WTC11 (cell line): ENCODE measurements at regions not wholly inside any gene's neighbourhood (a gene's known extent, or its start where the extent isn't known, plus 50 kb on each side); places are given as distances from the start of the nearest gene placed in this dataset.

Experiments used
- ATAC-seq: fragments of 200-7000 bp; cut with Tn5 transposase; 2 replicates; pipeline ENCODE4 v1.10.0; 2021; ENCODE audit warnings: mild to moderate bottlenecking, moderate library complexity
- CTCF ChIA-PET: fragments of 300-600 bp; sonication (Branson Sonifier 250); formaldehyde crosslinking; loops from one replicate; lab custom pipeline; 2021; ENCODE audit warnings: antibody characterized with exemption; lab: Charles Lee
- POLR2A ChIA-PET: fragments of 350-600 bp; sonication (Branson Sonifier 250); formaldehyde crosslinking; loops from one replicate; lab custom pipeline; 2021; ENCODE audit warnings: antibody characterized with exemption; lab: Charles Lee
- DNase-seq: peaks from one replicate; pipeline ENCODE4 v3.0.0; 2021; ENCODE audit warnings: low spot score
- H3K27ac Mint-ChIP-seq: 2 replicates; pipeline ENCODE4 v1.8.0; 2021; ENCODE audit warnings: mixed read lengths
- H3K27me3 Mint-ChIP-seq: 2 replicates; pipeline ENCODE4 v1.8.0; 2021; ENCODE audit warnings: low read depth, mild to moderate bottlenecking, moderate library complexity, mixed read lengths
- H3K36me3 Mint-ChIP-seq: 2 replicates; pipeline ENCODE4 v1.8.0; 2021; ENCODE audit warnings: mixed read lengths
- H3K4me1 Mint-ChIP-seq: 2 replicates; pipeline ENCODE4 v1.8.0; 2022; ENCODE audit warnings: mixed read lengths
- H3K4me3 Mint-ChIP-seq: 2 replicates; pipeline ENCODE4 v1.8.0; 2021; ENCODE audit warnings: mild to moderate bottlenecking, moderate library complexity, mixed read lengths
- H3K9me3 Mint-ChIP-seq: 2 replicates; pipeline ENCODE4 v1.8.0; 2021; ENCODE audit warnings: mixed read lengths
- ATF2 ChIP-seq: sonication (generic); formaldehyde crosslinking; IDR thresholded peaks from 2 replicates; pipeline ENCODE4 v1.8.1; 2022; ENCODE audit warnings: low read depth, missing genetic modification reagents, borderline replicate concordance
- ATF6 ChIP-seq: sonication (generic); formaldehyde crosslinking; IDR thresholded peaks from 2 replicates; pipeline ENCODE4 v1.8.1; 2023; ENCODE audit warnings: mild to moderate bottlenecking, missing genetic modification reagents
- CBFB ChIP-seq: sonication (generic); formaldehyde crosslinking; IDR thresholded peaks from 2 replicates; pipeline ENCODE4 v1.8.1; 2022; ENCODE audit warnings: mild to moderate bottlenecking, low read depth, missing genetic modification reagents
- CREM ChIP-seq: sonication (generic); formaldehyde crosslinking; IDR thresholded peaks from 2 replicates; pipeline ENCODE4 v1.8.1; 2022; ENCODE audit warnings: mild to moderate bottlenecking, missing genetic modification reagents, moderate library complexity
- E2F5 ChIP-seq: sonication (generic); formaldehyde crosslinking; IDR thresholded peaks from 2 replicates; pipeline ENCODE4 v1.8.1; 2022; ENCODE audit warnings: mild to moderate bottlenecking, moderate library complexity, missing genetic modification reagents
- ETV6 ChIP-seq: sonication (generic); formaldehyde crosslinking; IDR thresholded peaks from 2 replicates; pipeline ENCODE4 v1.8.1; 2022; ENCODE audit warnings: mild to moderate bottlenecking, missing genetic modification reagents
- FOXP1 ChIP-seq: sonication (generic); formaldehyde crosslinking; IDR thresholded peaks from 2 replicates; pipeline ENCODE4 v1.8.0; 2022; ENCODE audit warnings: missing genetic modification reagents, mild to moderate bottlenecking, moderate library complexity, borderline replicate concordance
- GRHL2 ChIP-seq: fragments of 250-450 bp; sonication (Bioruptor Pico); IDR thresholded peaks from 2 replicates; pipeline ENCODE4 v1.8.0; 2022; ENCODE audit warnings: mild to moderate bottlenecking, moderate library complexity; ENCODE audit not compliant: insufficient replicate concordance, severe bottlenecking
- NFE2L1 ChIP-seq: sonication (generic); formaldehyde crosslinking; IDR thresholded peaks from 2 replicates; pipeline ENCODE4 v1.8.1; 2023; ENCODE audit warnings: missing genetic modification reagents
- NR3C1 ChIP-seq: sonication (generic); formaldehyde crosslinking; conservative IDR thresholded peaks from 2 replicates; pipeline ENCODE4 v1.8.1; 2023; ENCODE audit warnings: low read depth, mild to moderate bottlenecking, missing genetic modification reagents
- RELA ChIP-seq: sonication (generic); formaldehyde crosslinking; IDR thresholded peaks from 2 replicates; pipeline ENCODE4 v1.8.1; 2022; ENCODE audit warnings: missing genetic modification reagents, mild to moderate bottlenecking, borderline replicate concordance
- SMAD4 ChIP-seq: sonication (generic); formaldehyde crosslinking; IDR thresholded peaks from 2 replicates; pipeline ENCODE4 v1.8.0; 2022; ENCODE audit warnings: mild to moderate bottlenecking, missing genetic modification reagents
- STAT6 ChIP-seq: sonication (generic); formaldehyde crosslinking; conservative IDR thresholded peaks from 2 replicates; pipeline ENCODE4 v1.8.1; 2023; ENCODE audit warnings: mild to moderate bottlenecking, low read depth, missing genetic modification reagents, moderate library complexity
- TEAD1 ChIP-seq: sonication (generic); formaldehyde crosslinking; IDR thresholded peaks from 2 replicates; pipeline ENCODE4 v1.8.0; 2022; ENCODE audit warnings: mild to moderate bottlenecking, missing genetic modification reagents
- TEAD4 ChIP-seq: sonication (generic); formaldehyde crosslinking; IDR thresholded peaks from 2 replicates; pipeline ENCODE4 v1.8.0; 2022; ENCODE audit warnings: mild to moderate bottlenecking, missing genetic modification reagents
- USF1 ChIP-seq: sonication (generic); formaldehyde crosslinking; IDR thresholded peaks from 2 replicates; pipeline ENCODE4 v1.8.0; 2022; ENCODE audit warnings: mild to moderate bottlenecking, missing genetic modification reagents
- ZBTB43 ChIP-seq: sonication (generic); formaldehyde crosslinking; IDR thresholded peaks from 2 replicates; pipeline ENCODE4 v1.8.1; 2023; ENCODE audit warnings: mild to moderate bottlenecking, missing genetic modification reagents
- ZNF138 ChIP-seq: sonication (generic); formaldehyde crosslinking; conservative IDR thresholded peaks from 2 replicates; pipeline ENCODE4 v1.8.1; 2022; ENCODE audit warnings: mild to moderate bottlenecking, moderate library complexity, missing genetic modification reagents
- ZNF219 ChIP-seq: sonication (generic); formaldehyde crosslinking; IDR thresholded peaks from 2 replicates; pipeline ENCODE4 v1.8.0; 2023; ENCODE audit warnings: missing genetic modification reagents, mild to moderate bottlenecking, borderline replicate concordance
- ZNF423 ChIP-seq: fragments of 250-450 bp; sonication (Bioruptor Pico); IDR thresholded peaks from 2 replicates; pipeline ENCODE4 v2.1.2; 2022; ENCODE audit warnings: mild to moderate bottlenecking, moderate library complexity
- ZNF532 ChIP-seq: fragments of 250-450 bp; sonication (Bioruptor Pico); IDR thresholded peaks from 2 replicates; pipeline ENCODE4 v1.9.0; 2021; ENCODE audit warnings: mild to moderate bottlenecking, borderline replicate concordance

- Mint-ChIP-seq H3K4me3 (no peak overlapping the region), H3K27ac (no peak overlapping the region)
- CTCF ChIA-PET: interaction anchor here (0.7 kb wide), 1 partner anchor 17 kb away, joined by 3 read pairs; no protein-coding TSS in a partner anchor
- POLR2A ChIA-PET: no interaction called here
- no peak for TF ChIP-seq ZNF138 (CRISPR knock-in tag)
- no peak for TF ChIP-seq ZNF219 (CRISPR knock-in tag)
- TF ChIP-seq E2F5 (CRISPR knock-in tag): no peak
- TF ChIP-seq GRHL2 (CRISPR knock-in tag): no peak
- TF ChIP-seq TEAD4 (CRISPR knock-in tag): no peak
- no peak for TF ChIP-seq TEAD1 (CRISPR knock-in tag)
- no peak for TF ChIP-seq ZNF532 (CRISPR knock-in tag)
- no peak for TF ChIP-seq ZNF423 (CRISPR knock-in tag)
- TF ChIP-seq ETV6 (CRISPR knock-in tag): no peak
- no peak for TF ChIP-seq ATF2 (CRISPR knock-in tag)
- no peak for TF ChIP-seq FOXP1 (CRISPR knock-in tag)
- TF ChIP-seq USF1 (CRISPR knock-in tag): no peak
- no peak for TF ChIP-seq CREM (CRISPR knock-in tag)
- TF ChIP-seq, all 79 proteins: peak for 0
- DNase-seq (no peak), ATAC-seq (no peak)
- Mint-ChIP-seq H3K27me3 (peaks cover 3% of the 10 kb centered on the region), H3K4me1 (no peaks in the 10 kb centered on the region), H3K9me3 (peaks cover 54% of the 10 kb centered on the region), H3K36me3 (peaks cover 16% of the 10 kb centered on the region)
Observed at GRCh38 chr10:29039091-29039490, 249.8 kb upstream of the LYZL1 start.

GRCh38 chr10:29039677-29040189, 249.1 kb upstream of the LYZL1 start:
- Mint-ChIP-seq H3K9me3 (peaks cover 54% of the 10 kb centered on the region), H3K27me3 (peaks cover 3% of the 10 kb centered on the region), H3K4me3 (no peak overlapping the region), H3K36me3 (peaks cover 16% of the 10 kb centered on the region), H3K4me1 (no peaks in the 10 kb centered on the region), H3K27ac (no peak overlapping the region)
- ChIA-PET POLR2A (no interaction called here), CTCF (no interaction called here)
- DNase-seq (no peak), ATAC-seq (no peak)
- TF ChIP-seq STAT6 (CRISPR knock-in tag) (no peak), ZBTB43 (CRISPR knock-in tag) (no peak), NR3C1 (CRISPR knock-in tag) (no peak), ATF6 (CRISPR knock-in tag) (no peak), SMAD4 (CRISPR knock-in tag) (no peak), CBFB (CRISPR knock-in tag) (no peak), NFE2L1 (CRISPR knock-in tag) (no peak), RELA (CRISPR knock-in tag) (no peak)
